ENCODE measurements at regions not wholly inside any gene's neighbourhood (a gene's known extent, or its start where the extent isn't known, plus 50 kb on each side); places are given as distances from the start of the nearest gene placed in this dataset.

GRCh38 chr12:28606967-28607557 is 416.8 kb downstream of the CCDC91 start:
- Histone ChIP-seq H3K4me1 (no peaks in the 10 kb centered on the region), H3K4me3 (no peak overlapping the region), H3K27ac (no peak overlapping the region), H3K9me3 (peaks cover 13% of the 10 kb centered on the region), H3K36me3 (ENCODE audit: insufficient read depth in 1 of 2, low read depth in 1 of 2) (no peaks in the 10 kb centered on the region), H3K27me3 (ENCODE audit: insufficient read depth in 3 of 3, low read length in 2 of 3) (no peaks in the 10 kb centered on the region)
- ATAC-seq: no peak
- no peak for DNase-seq
- intact Hi-C loops (cut with DNase I): no loop called here
- TF ChIP-seq, protein P1, sequence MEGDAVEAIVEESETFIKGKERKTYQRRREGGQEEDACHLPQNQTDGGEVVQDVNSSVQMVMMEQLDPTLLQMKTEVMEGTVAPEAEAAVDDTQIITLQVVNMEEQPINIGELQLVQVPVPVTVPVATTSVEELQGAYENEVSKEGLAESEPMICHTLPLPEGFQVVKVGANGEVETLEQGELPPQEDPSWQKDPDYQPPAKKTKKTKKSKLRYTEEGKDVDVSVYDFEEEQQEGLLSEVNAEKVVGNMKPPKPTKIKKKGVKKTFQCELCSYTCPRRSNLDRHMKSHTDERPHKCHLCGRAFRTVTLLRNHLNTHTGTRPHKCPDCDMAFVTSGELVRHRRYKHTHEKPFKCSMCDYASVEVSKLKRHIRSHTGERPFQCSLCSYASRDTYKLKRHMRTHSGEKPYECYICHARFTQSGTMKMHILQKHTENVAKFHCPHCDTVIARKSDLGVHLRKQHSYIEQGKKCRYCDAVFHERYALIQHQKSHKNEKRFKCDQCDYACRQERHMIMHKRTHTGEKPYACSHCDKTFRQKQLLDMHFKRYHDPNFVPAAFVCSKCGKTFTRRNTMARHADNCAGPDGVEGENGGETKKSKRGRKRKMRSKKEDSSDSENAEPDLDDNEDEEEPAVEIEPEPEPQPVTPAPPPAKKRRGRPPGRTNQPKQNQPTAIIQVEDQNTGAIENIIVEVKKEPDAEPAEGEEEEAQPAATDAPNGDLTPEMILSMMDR (IDR thresholded peaks at IDR 0.05): no peak
- WGBS, 3 donors: 64 to 77% (median 66%) methylated on average over 1 of the region's 1 CpG

DNA sequence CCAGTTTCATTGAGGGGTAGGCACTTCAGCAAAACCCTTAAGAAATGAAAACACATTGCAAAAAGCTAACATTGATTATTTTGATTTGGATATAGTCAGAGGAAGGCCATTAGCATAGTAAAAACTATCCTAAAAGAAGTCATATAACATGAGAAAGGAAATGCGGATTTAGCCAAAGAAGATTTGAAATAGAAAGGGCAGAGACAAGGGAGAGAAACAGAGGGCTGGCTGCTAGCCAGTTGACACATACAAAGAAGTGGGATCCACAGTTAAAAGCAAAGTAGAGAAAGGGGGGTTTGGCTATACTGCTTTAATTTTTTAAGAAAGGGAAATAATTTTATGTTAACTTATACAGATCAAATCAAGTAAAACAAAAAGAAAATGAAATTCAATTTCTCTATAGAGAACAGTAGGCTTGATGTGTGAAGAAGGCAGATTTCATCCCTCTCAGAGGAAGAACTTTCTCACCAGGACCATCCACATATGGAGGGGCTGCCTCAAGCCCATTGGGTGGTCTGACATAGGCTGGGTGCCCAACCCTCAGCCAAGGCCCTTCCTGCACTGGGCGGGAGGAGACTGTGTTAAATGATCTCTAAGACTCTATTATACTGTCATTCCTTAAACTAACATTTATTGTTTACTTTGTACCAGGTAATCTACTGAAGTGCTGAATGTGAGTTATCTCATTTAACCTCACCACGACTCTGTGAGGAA is 420.3 kb downstream of the CCDC91 start:
- Histone ChIP-seq H3K36me3 (ENCODE audit: insufficient read depth in 1 of 2, low read depth in 1 of 2) (no peaks in the 10 kb centered on the region), H3K4me3 (no peak overlapping the region), H3K27me3 (ENCODE audit: insufficient read depth in 3 of 3, low read length in 2 of 3) (no peaks in the 10 kb centered on the region), H3K9me3 (peaks cover 13% of the 10 kb centered on the region), H3K4me1 (no peaks in the 10 kb centered on the region), H3K27ac (no peak overlapping the region)
- ATAC-seq (peak in 1 of 4 donors; percentile 28), DNase-seq (no peak)
- 59 to 66% (median 64%) methylated on average over 3 of the region's 3 CpGs for WGBS, 3 donors
- intact Hi-C loops (cut with DNase I): no loop called here
- TF ChIP-seq, protein P1 (IDR thresholded peaks at IDR 0.05): no peak

- no peak overlapping the region for H3K27ac ChIP-seq
Measured at GRCh38 chr12:28611115-28611435, 420.8 kb downstream of the CCDC91 start.

GRCh38 chr12:28611449-28611848 is 421.2 kb downstream of the CCDC91 start:
- H3K36me3 ChIP-seq (ENCODE audit: insufficient read depth in 1 of 2, low read depth in 1 of 2): no peaks in the 10 kb centered on the region
- no peak overlapping the region for H3K4me3 ChIP-seq
- intact Hi-C loops (cut with DNase I): no loop called here
- WGBS, 3 donors: 37 to 41% (median 39%) methylated on average over 2 of the region's 2 CpGs
- TF ChIP-seq, protein P1 (IDR thresholded peaks at IDR 0.05): no peak
- ATAC-seq (no peak), DNase-seq (no peak)
- peaks cover 13% of the 10 kb centered on the region for H3K9me3 ChIP-seq
- no peak overlapping the region for H3K27ac ChIP-seq
- no peaks in the 10 kb centered on the region for H3K27me3 ChIP-seq (ENCODE audit: insufficient read depth in 3 of 3, low read length in 2 of 3)
- H3K4me1 ChIP-seq: no peaks in the 10 kb centered on the region

More at GRCh38 chr12:28611115-28611435, 420.8 kb downstream of the CCDC91 start:
- Histone ChIP-seq H3K36me3 (ENCODE audit: insufficient read depth in 1 of 2, low read depth in 1 of 2) (no peaks in the 10 kb centered on the region), H3K4me3 (no peak overlapping the region), H3K27me3 (ENCODE audit: insufficient read depth in 3 of 3, low read length in 2 of 3) (no peaks in the 10 kb centered on the region), H3K4me1 (no peaks in the 10 kb centered on the region), H3K9me3 (peaks cover 13% of the 10 kb centered on the region)
- TF ChIP-seq, protein P1 (IDR thresholded peaks at IDR 0.05): no peak
- DNase-seq (no peak), ATAC-seq (no peak)
- intact Hi-C loops (cut with DNase I): no loop called here

GRCh38 chr12:28618171-28618570 is 427.9 kb downstream of the CCDC91 start:
- 69 to 77% (median 70%) methylated on average over 1 of the region's 1 CpG for WGBS, 3 donors
- Histone ChIP-seq H3K36me3 (ENCODE audit: insufficient read depth in 1 of 2, low read depth in 1 of 2) (no peaks in the 10 kb centered on the region), H3K27me3 (ENCODE audit: insufficient read depth in 3 of 3, low read length in 2 of 3) (no peaks in the 10 kb centered on the region), H3K4me3 (no peak overlapping the region), H3K9me3 (no peaks in the 10 kb centered on the region), H3K27ac (no peak overlapping the region), H3K4me1 (no peaks in the 10 kb centered on the region)
- intact Hi-C loops (cut with DNase I): no loop called here
- TF ChIP-seq, protein P1 (IDR thresholded peaks at IDR 0.05): no peak
- ATAC-seq: no peak
- no peak for DNase-seq
